Transverse colon (tissue), 4 donors: ENCODE measurements at regions not wholly inside any gene's neighbourhood (a gene's known extent, or its start where the extent isn't known, plus 50 kb on each side); places are given as distances from the start of the nearest gene placed in this dataset.

Experiments
- DNase-seq: peaks from one replicate; pipeline ENCODE4 v3.0.0-alpha.2; 2019
- H3K27ac ChIP-seq, 4 donors: fragments of 200-600 bp; sonication (generic); 2 replicates each; pipeline ENCODE4 v1.5.1; 2016 to 2018; ENCODE audit warnings: inconsistent platforms in 4 of 4
- H3K27me3 ChIP-seq: fragments of 200-600 bp; sonication (generic); 2 replicates; pipeline ENCODE4 v1.5.1; 2017; ENCODE audit warnings: inconsistent platforms
- H3K36me3 ChIP-seq, 4 donors: fragments of 200-600 bp; sonication (generic); 2 replicates each; pipeline ENCODE4 v1.5.1; 2017 to 2019; ENCODE audit warnings: inconsistent platforms in 4 of 4
- H3K4me1 ChIP-seq, 4 donors: fragments of 200-600 bp; sonication (generic); 2 replicates each; pipeline ENCODE4 v1.5.1; 2017 to 2020; ENCODE audit warnings: inconsistent platforms in 4 of 4
- H3K4me3 ChIP-seq, 4 donors: fragments of 200-600 bp; sonication (generic); 1 replicate in 1 of 4; 2 replicates in 3 of 4; pipeline versions ENCODE4 v1.5.1 to v1.6.1; 2017 to 2019; ENCODE audit warnings: inconsistent platforms in 4 of 4
- H3K9me3 ChIP-seq, 2 donors: fragments of 200-600 bp; sonication (generic); 2 replicates each; pipeline ENCODE4 v1.5.1; 2017 to 2019; ENCODE audit warnings: inconsistent platforms in 2 of 2
- CTCF ChIP-seq, 5 experiments: fragments of 200-600 bp in 3 of 5; fragments of 450-650 bp in 2 of 5; sonication (generic) in 3 of 5; IDR thresholded peaks; 1 replicate in 2 of 5; 2 replicates in 3 of 5; pipeline ENCODE4 v1.5.1; 2016 to 2017; ENCODE audit warnings: antibody characterized with exemption in 5 of 5, inconsistent platforms in 3 of 5, mild to moderate bottlenecking in 2 of 5, moderate library complexity in 1 of 5
- EP300 ChIP-seq: sonication (generic); formaldehyde crosslinking; IDR thresholded peaks from one replicate; pipeline ENCODE4 v1.6.1; 2017; ENCODE audit warnings: antibody characterized with exemption, low read depth
- POLR2A ChIP-seq: fragments of 450-650 bp; IDR thresholded peaks from one replicate; pipeline ENCODE4 v1.6.1; 2016; ENCODE audit warnings: antibody characterized with exemption, mild to moderate bottlenecking, moderate library complexity
- POLR2AphosphoS5 ChIP-seq, 3 donors: sonication (generic); formaldehyde crosslinking; IDR thresholded peaks; one replicate each; pipeline ENCODE4 v1.6.1; 2016; ENCODE audit warnings: antibody characterized with exemption in 3 of 3
- WGBS, 2 donors: methylation state at CpG; one replicate each; pipeline ENCODE4 v1.1.5; 2018; ENCODE audit warnings: low coverage in 1 of 2; 5-methylcytosine and 5-hydroxymethylcytosine counted together
- in situ Hi-C, 4 donors: fragments of 200-750 bp; cut with MboI; loops; one replicate each; pipeline versions ENCODE4 v1.15.0 to v1.15.1; 2017; ENCODE audit warnings: low sequenced_read_pairs in 3 of 4, low pct_ligation_motif_present in 1 of 4, low pct_unique_long_range_greater_than_20kb in 1 of 4
- intact Hi-C: fragments of 100-400 bp; cut with DNase I; formaldehyde crosslinking; loops from one replicate; pipeline ENCODE4 v1.15.1; 2023; ENCODE audit warnings: low total_unique reads

- TF ChIP-seq CTCF (IDR thresholded peaks at IDR 0.05) (no peak), EP300 (no peak), POLR2A (no peak), POLR2AphosphoS5 (IDR thresholded peaks at IDR 0.05) (no peak)
- peak overlapping the region in 1 of 4 donors; percentile 71 for H3K27ac ChIP-seq
Measured at GRCh38 chr6:234706-235372, 57.4 kb upstream of the DUSP22 start.

GRCh38 chr6:235763-236360 lies 56.4 kb upstream of the DUSP22 start:
- H3K36me3 ChIP-seq: no peaks in the 10 kb centered on the region
- 7 to 19% methylated on average over 2 of the region's 2 CpGs for WGBS, 2 donors
- in situ Hi-C loops: no loop called here
- peak overlapping the region; percentile 25 to 71 (median 64) for H3K27ac ChIP-seq
- intact Hi-C loops: loop anchor here (1.0 kb wide), 1 partner anchor 43 kb away; no protein-coding TSS in a partner anchor
- no peak for DNase-seq
- H3K4me1 ChIP-seq: peaks cover 0 to 16% (median 0%) of the 10 kb centered on the region in 4 donors
- H3K4me3 ChIP-seq: peak overlapping the region in 3 of 4 donors; percentile 9 to 34 (median 24)
- TF ChIP-seq POLR2AphosphoS5 (IDR thresholded peaks at IDR 0.05) (no peak), POLR2A (no peak), CTCF (IDR thresholded peaks at IDR 0.05) (no peak)
- no peaks in the 10 kb centered on the region for H3K9me3 ChIP-seq
- H3K27me3 ChIP-seq: no peaks in the 10 kb centered on the region

More at GRCh38 chr6:234706-235372, 57.4 kb upstream of the DUSP22 start:
- in situ Hi-C loops (no loop called here), intact Hi-C loops (loop anchor here (1.0 kb wide), 1 partner anchor 44 kb away; no protein-coding TSS in a partner anchor)
- H3K4me1 ChIP-seq: peaks cover 0 to 16% (median 0%) of the 10 kb centered on the region in 4 donors
- H3K9me3 ChIP-seq: no peaks in the 10 kb centered on the region
- no peak overlapping the region for H3K4me3 ChIP-seq
- H3K27me3 ChIP-seq: no peaks in the 10 kb centered on the region
- no peaks in the 10 kb centered on the region for H3K36me3 ChIP-seq
- 84 to 100% methylated on average over 1 to 3 of the region's 3 CpGs for WGBS, 2 donors
- DNase-seq: no peak

GRCh38 chr6:236519-236918 lies 55.8 kb upstream of the DUSP22 start:
- Histone ChIP-seq H3K27ac (peak overlapping the region in 2 of 4 donors; percentile 69 to 71), H3K9me3 (no peaks in the 10 kb centered on the region), H3K36me3 (no peaks in the 10 kb centered on the region), H3K4me3 (no peak overlapping the region), H3K4me1 (peaks cover 0 to 16% (median 0%) of the 10 kb centered on the region in 4 donors), H3K27me3 (no peaks in the 10 kb centered on the region)
- TF ChIP-seq CTCF (IDR thresholded peaks at IDR 0.05): no peak
- no peak for TF ChIP-seq POLR2AphosphoS5 (IDR thresholded peaks at IDR 0.05)
- TF ChIP-seq EP300: no peak
- no peak for TF ChIP-seq POLR2A
- WGBS, 2 donors: 89 to 91% methylated on average over 5 to 6 of the region's 6 CpGs
- intact Hi-C loops: no loop called here
- in situ Hi-C loops: no loop called here
- no peak for DNase-seq

- Histone ChIP-seq H3K27me3 (no peaks in the 10 kb centered on the region), H3K36me3 (no peaks in the 10 kb centered on the region), H3K9me3 (no peaks in the 10 kb centered on the region), H3K4me1 (peaks cover 0 to 15% (median 0%) of the 10 kb centered on the region in 4 donors), H3K4me3 (no peak overlapping the region), H3K27ac (no peak overlapping the region)
- in situ Hi-C loops (no loop called here), intact Hi-C loops (no loop called here)
- no peak for DNase-seq
- no peak for TF ChIP-seq POLR2A
- TF ChIP-seq POLR2AphosphoS5 (IDR thresholded peaks at IDR 0.05): no peak
- TF ChIP-seq EP300: no peak
- TF ChIP-seq CTCF (IDR thresholded peaks at IDR 0.05): no peak
- WGBS, 2 donors: 67 to 76% methylated on average over 1 to 3 of the region's 3 CpGs
Measured at GRCh38 chr6:240151-240550, 52.1 kb upstream of the DUSP22 start.
